ENCODE measurements at regions not wholly inside any gene's neighbourhood (a gene's known extent, or its start where the extent isn't known, plus 50 kb on each side); places are given as distances from the start of the nearest gene placed in this dataset.
"Not testable (repeated sequence)": the region's sequence is repeated elsewhere in the genome, so short reads cannot be mapped to it uniquely, and the experiment has no call there.

GRCh38 chr18:3346487-3346886 lies 84.6 kb downstream of the MYL12B start:
- no peaks in the 10 kb centered on the region for H3K27me3 ChIP-seq (ENCODE audit: insufficient read depth, low read depth)
- H3K9me2 ChIP-seq (ENCODE audit: insufficient read depth), result no peaks in the 10 kb centered on the region
- peaks cover 14% of the 10 kb centered on the region for H3K4me1 ChIP-seq (replicated peaks; ENCODE audit: insufficient read depth)
- intact Hi-C loops (cut with micrococcal nuclease; ENCODE audit: unreplicated experiment), result no loop called here
- no peaks in the 10 kb centered on the region for H3K36me3 ChIP-seq (ENCODE audit: low read depth)
- no peak for TF ChIP-seq CTCF (conservative IDR thresholded peaks at IDR 0.05)
- DNase-seq, result no peak
- H3K9me3 ChIP-seq (ENCODE audit: insufficient read depth, low read depth), result no peaks in the 10 kb centered on the region
- H4K20me1 ChIP-seq (ENCODE audit: insufficient read depth), result no peaks in the 10 kb centered on the region
- H3K27ac ChIP-seq, result no peak overlapping the region
- no peaks in the 10 kb centered on the region for H3K79me2 ChIP-seq (ENCODE audit: low read depth)
- POLR2A ChIA-PET (ENCODE audit: unreplicated experiment), result interaction anchor here (0.6 kb wide), 1 partner anchor 101 kb away, joined by 3 read pairs; no protein-coding TSS in a partner anchor
- no peak overlapping the region for H3K4me3 ChIP-seq
- H3F3A ChIP-seq (ENCODE audit: insufficient read depth, low read depth), result peaks cover 18% of the 10 kb centered on the region
- no peak overlapping the region for H2AFZ ChIP-seq
- no peak overlapping the region for H3K4me2 ChIP-seq
- no TSS peak for BruUV-seq (replicated peaks)
- CTCF ChIA-PET, result interaction anchor here (0.6 kb wide), 1 partner anchor 34 kb away, joined by 10 read pairs; no protein-coding TSS in a partner anchor

DNA sequence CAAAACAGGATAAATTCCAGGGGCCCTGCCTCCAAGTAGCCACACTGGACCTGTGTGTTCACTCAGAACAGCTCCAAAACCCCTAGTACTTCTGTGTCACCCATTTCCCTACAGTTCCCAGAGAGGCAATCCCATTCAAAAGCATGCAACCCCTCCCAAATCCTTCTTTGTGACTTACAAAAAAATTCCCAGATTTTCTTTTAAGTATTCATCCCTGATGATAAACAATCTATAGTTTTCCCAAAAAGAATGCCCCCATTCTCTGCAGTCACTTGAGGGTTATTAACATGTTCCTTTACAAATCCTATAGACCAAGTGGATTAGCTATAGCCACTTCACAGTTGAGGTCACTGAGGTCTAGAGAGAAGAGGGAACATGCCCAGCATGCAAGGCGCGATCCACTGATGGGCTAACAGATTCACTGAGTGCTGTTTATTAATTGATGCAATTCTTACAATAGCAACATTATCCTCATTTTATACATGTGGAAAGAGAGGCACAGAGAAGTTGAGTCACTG lies 85.4 kb downstream of the MYL12B start:
- Histone ChIP-seq H3K36me3 (ENCODE audit: low read depth) (no peaks in the 10 kb centered on the region), H3K4me3 (no peak overlapping the region), H3K79me2 (ENCODE audit: low read depth) (no peaks in the 10 kb centered on the region), H3F3A (ENCODE audit: insufficient read depth, low read depth) (peaks cover 25% of the 10 kb centered on the region), H3K9me3 (ENCODE audit: insufficient read depth, low read depth) (no peaks in the 10 kb centered on the region), H3K4me2 (no peak overlapping the region), H2AFZ (no peak overlapping the region), H3K27me3 (ENCODE audit: insufficient read depth, low read depth) (no peaks in the 10 kb centered on the region), H3K9me2 (ENCODE audit: insufficient read depth) (no peaks in the 10 kb centered on the region), H3K4me1 (replicated peaks; ENCODE audit: insufficient read depth) (peaks cover 20% of the 10 kb centered on the region), H3K27ac (no peak overlapping the region), H4K20me1 (ENCODE audit: insufficient read depth) (no peaks in the 10 kb centered on the region)
- BruUV-seq (replicated peaks), result no TSS peak
- intact Hi-C loops (cut with micrococcal nuclease; ENCODE audit: unreplicated experiment), result no loop called here
- ChIA-PET POLR2A (ENCODE audit: unreplicated experiment) (interaction anchor here (0.6 kb wide), 1 partner anchor 100 kb away, joined by 3 read pairs; no protein-coding TSS in a partner anchor), CTCF (no interaction called here)
- DNase-seq, result no peak
- TF ChIP-seq CTCF (conservative IDR thresholded peaks at IDR 0.05), result no peak
- TF ChIP-seq EZH2 (IDR thresholded peaks at IDR 0.05; ENCODE audit: low read depth), result no peak

DNA sequence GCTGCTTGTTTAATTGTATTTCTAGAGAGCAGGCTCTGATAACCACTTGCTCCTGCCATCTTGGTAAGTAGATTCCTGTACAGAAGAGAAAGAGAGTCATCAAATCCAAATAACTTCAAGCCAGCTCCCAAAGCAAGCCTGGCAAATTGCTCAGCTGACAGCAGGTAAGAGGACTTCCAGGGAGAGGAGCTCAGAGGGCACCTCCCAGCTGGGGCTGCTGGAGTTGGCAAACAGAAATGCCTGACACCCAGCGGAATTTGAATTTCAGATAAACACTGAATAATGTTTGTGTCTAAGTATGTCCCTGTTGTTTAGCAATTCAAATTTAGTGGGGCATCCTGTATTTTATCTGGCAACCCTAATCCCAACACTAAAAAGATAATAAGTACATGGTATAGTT lies 86.2 kb downstream of the MYL12B start:
- no peak overlapping the region for H3K4me3 ChIP-seq
- H3K27me3 ChIP-seq (ENCODE audit: insufficient read depth, low read depth), result no peaks in the 10 kb centered on the region
- ChIA-PET POLR2A (ENCODE audit: unreplicated experiment) (no interaction called here), CTCF (no interaction called here)
- BruUV-seq (replicated peaks), result no TSS peak
- no peak overlapping the region for H3K4me2 ChIP-seq
- H4K20me1 ChIP-seq (ENCODE audit: insufficient read depth), result no peaks in the 10 kb centered on the region
- H3K4me1 ChIP-seq (replicated peaks; ENCODE audit: insufficient read depth), result peaks cover 20% of the 10 kb centered on the region
- TF ChIP-seq CTCF (conservative IDR thresholded peaks at IDR 0.05), result no peak
- TF ChIP-seq EZH2 (IDR thresholded peaks at IDR 0.05; ENCODE audit: low read depth), result no peak
- no peak overlapping the region for H3K27ac ChIP-seq
- peaks cover 23% of the 10 kb centered on the region for H3F3A ChIP-seq (ENCODE audit: insufficient read depth, low read depth)
- no peaks in the 10 kb centered on the region for H3K36me3 ChIP-seq (ENCODE audit: low read depth)
- H3K79me2 ChIP-seq (ENCODE audit: low read depth), result no peaks in the 10 kb centered on the region
- DNase-seq, result no peak
- H3K9me3 ChIP-seq (ENCODE audit: insufficient read depth, low read depth), result no peaks in the 10 kb centered on the region
- intact Hi-C loops (cut with micrococcal nuclease; ENCODE audit: unreplicated experiment), result no loop called here
- H3K9me2 ChIP-seq (ENCODE audit: insufficient read depth), result no peaks in the 10 kb centered on the region
- H2AFZ ChIP-seq, result no peak overlapping the region

- H3K36me3 ChIP-seq (ENCODE audit: low read depth); DNase-seq; intact Hi-C loops (cut with micrococcal nuclease; ENCODE audit: unreplicated experiment); CTCF ChIA-PET; H3K9me3 ChIP-seq (ENCODE audit: insufficient read depth, low read depth); POLR2A ChIA-PET (ENCODE audit: unreplicated experiment); BruUV-seq (replicated peaks); H3K4me2 ChIP-seq; H2AFZ ChIP-seq; H3K9me2 ChIP-seq (ENCODE audit: insufficient read depth); H3K4me3 ChIP-seq; H3K79me2 ChIP-seq (ENCODE audit: low read depth); H3K27ac ChIP-seq; H4K20me1 ChIP-seq (ENCODE audit: insufficient read depth); H3K27me3 ChIP-seq (ENCODE audit: insufficient read depth, low read depth): not testable (repeated sequence)
- Histone ChIP-seq H3F3A (ENCODE audit: insufficient read depth, low read depth) (peaks cover 14% of the 10 kb centered on the region), H3K4me1 (replicated peaks; ENCODE audit: insufficient read depth) (peaks cover 20% of the 10 kb centered on the region)
Measured at GRCh38 chr18:3349046-3349841, 87.3 kb downstream of the MYL12B start.

All from PC-9 (cell line).